RCC 7860 (cell line): ENCODE measurements at regions not wholly inside any gene's neighbourhood (a gene's known extent, or its start where the extent isn't known, plus 50 kb on each side); places are given as distances from the start of the nearest gene placed in this dataset.
"Not testable (repeated sequence)": the region's sequence is repeated elsewhere in the genome, so short reads cannot be mapped to it uniquely, and the experiment has no call there.

Source experiments
- DNase-seq: peaks from one replicate; pipeline ENCODE4 v3.0.0-alpha.2; 2015; ENCODE audit warnings: low spot score
- FAIRE-seq: peaks from 2 replicates; lab custom pipeline; 2012; peaks lifted over from hg19 to GRCh38; lab: Jason Lieb, UNC

DNA sequence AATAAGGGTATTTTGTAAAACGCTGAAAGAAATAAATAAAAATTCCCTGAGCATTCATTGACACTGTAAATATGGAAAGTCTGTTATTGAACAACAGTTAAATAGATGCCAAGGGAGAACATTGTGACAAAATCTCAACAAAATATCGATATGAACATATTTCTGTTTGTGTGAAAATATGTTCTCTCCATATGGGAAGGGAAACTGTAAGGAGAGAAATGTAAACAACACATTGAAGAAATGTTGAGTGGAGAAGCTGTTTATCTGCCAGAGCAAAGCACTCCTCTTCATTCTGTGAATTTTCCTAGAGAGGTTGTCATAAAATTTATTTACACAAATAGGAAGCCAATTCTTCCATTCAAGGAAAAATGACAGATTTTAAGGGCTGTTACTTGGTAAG is 57.1 kb upstream of the EOMES start:
- DNase-seq: no peak
- FAIRE-seq: no peak

DNA sequence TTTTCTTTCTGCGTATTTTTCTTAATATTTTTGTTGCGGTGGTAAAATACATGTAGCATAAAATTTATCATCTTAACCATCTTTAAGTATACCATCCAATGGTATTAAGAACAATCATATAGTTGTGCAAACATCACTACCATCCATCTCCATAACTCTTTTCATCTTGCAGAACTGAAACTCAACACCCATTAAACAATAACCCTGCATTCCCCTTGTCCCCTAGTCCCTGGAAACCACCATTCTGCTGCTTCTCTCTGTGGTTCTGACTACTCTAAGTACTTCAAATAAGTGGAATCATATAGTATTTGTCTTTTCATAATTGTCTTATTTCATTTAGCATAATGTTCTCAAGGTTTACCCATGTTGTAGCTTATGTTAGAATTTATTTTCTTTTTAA is 67.3 kb upstream of the EOMES start:
- DNase-seq (no peak), FAIRE-seq (no peak)

DNA sequence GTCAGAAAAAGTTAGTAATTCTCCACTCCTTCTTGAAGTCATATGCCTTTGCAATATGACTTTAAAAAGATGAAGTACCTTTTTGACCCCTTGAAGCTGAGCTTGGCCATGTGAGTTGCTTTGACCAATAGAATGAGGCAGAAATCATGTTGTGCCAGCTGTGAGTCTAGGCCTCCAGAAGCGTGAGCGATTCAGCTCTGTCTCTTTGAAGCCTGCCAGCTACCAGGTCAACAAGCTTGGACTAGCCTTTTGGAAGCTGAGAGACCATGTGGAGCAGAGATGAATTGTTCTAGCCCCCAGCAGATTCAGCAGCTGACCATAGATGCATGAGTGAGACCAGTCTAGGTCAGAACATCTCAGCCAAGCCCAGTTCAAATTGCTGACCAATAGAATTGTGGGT is 69.8 kb upstream of the EOMES start:
- FAIRE-seq (no peak), DNase-seq (no peak)

DNA sequence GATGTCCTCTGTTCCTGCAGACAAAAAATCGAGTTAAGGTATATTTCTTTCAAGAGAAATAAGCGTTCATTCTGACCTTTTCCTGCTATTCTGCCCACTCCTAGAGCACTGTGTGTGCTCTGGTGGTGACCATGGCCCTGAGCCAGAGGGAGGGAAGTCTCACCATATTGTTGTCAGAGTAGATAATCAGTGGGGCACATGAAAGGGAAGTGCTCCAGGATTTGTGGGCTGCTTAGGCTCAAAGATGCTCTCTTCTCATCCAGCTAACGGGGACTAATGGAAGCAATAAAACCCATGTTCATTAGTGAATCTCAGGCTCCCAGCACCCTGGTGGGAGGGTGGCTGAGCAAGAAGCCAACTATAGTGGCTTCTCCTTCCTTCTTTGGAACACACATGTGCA is 70.7 kb upstream of the EOMES start:
- DNase-seq: no peak
- no peak for FAIRE-seq

DNA sequence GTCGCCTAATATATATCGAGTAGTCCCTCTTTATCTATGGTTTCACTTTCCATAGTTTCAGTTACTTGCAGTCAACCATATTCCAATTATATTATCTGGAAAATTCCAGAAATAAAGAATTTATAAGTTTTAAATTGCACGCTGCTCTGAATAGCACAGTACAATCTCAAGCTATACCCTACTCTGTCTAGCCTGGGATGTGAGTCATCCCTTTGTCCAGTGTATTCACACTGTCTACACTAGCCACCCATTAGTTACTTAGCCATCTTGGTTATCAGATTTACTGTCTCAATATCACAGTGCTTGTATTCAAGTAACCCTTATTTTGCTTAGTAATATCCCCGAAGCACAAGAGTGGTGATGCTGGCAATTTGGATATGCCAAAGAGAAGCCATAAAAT is 72.1 kb upstream of the EOMES start:
- DNase-seq (no peak), FAIRE-seq (no peak)

DNA sequence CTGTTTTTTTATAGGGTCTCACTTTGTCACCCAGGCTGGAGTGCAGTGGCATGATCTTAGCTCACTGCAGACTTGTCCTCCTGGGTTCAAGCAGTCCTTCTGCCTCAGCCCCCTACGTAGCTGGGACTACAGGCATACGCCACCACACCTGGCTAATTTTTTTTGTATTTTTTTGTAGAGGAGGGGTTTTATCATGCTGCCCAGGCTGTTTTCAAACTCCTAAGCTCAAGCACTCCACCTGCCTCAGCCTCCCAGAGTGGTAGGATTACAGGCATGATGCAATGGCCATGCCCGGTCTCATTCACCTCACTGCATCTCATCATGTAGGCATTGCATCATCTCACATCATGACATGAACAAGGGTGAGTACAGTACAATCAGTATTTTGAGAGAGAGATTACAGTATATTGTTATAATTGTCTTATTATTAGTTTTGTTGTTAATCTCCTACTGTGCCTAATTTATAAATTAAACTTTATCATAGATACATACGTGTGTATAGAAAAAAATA is 74.3 kb upstream of the EOMES start:
- no peak for FAIRE-seq
- no peak for DNase-seq

DNA sequence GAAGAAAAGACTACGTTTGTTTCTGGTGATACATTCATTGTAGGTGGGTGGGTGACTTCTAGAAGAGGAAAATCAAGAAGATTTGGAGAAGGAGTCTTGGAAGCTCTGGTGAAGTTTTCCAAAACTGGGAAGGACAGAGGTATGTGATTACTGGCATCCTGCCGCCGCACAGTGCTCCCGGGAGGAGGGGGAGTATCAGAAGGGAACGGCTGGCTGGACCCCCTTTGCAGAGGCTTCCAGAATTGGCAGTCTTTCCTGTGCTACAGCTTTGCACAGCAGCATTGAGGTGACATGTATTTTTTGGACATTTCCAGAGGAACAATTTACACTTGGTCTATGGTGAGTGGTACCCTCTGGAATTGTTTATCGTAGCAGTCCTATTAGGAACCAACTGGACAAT is 75.7 kb upstream of the EOMES start:
- DNase-seq: no peak
- no peak for FAIRE-seq

DNA sequence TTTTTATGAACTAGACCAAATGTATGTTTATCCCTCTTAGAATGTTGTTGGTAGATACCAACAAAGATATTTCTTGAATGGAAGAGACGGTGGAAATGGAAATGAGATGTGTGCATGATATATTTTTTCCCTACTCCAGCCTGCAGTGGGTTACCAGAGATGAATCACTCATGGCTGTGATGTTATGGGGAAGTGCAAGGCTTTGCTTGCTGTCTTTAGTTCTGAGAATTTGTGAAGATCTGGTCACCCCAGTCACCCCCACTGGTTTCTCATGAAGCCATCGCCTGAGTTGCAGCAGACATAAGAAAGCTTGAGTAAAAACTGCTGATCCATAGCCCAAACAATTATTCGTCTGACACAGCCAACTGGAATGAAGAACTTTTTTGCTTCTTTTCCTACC is 78.1 kb upstream of the EOMES start:
- DNase-seq: no peak
- no peak for FAIRE-seq

DNA sequence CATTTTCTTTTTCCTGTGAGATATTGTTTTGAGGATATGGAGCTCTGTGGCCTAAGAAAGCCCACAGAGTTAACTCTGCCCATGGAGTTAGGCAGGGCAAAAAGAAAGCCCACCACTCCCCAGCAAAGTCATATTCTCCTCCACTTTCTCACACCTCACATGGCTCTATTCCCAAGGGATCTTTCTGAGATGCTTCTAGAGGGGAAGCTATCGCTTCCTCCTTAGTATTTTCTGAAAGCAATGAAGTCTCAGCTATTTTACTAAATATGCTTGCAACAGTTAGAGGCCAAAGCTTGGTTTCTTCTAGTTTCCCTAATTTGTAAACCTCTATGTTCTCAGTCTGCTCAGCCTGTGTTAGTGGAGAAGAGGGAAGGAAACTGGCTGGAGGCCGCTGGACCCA is 80.3 kb upstream of the EOMES start:
- FAIRE-seq: no peak
- no peak for DNase-seq

DNA sequence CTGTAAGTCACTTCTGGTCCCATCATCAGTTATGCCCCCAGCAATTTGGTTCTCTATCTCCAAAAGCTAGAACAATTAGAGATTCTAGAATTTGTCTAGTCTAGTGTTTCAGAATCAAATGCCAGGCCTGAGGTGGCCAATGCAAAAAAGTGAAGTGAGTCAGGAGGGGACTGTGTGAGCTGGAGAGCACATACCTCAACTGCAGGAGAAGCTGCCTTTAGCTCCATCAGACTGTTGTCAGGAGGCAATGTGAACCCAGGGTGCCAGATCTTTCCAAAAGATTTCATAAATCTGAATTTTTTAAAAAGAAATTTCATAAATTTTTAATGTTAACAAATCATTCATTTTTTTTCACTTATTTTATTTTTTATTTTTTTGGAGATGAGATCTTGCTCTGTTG is 80.7 kb upstream of the EOMES start:
- no peak for FAIRE-seq

DNA sequence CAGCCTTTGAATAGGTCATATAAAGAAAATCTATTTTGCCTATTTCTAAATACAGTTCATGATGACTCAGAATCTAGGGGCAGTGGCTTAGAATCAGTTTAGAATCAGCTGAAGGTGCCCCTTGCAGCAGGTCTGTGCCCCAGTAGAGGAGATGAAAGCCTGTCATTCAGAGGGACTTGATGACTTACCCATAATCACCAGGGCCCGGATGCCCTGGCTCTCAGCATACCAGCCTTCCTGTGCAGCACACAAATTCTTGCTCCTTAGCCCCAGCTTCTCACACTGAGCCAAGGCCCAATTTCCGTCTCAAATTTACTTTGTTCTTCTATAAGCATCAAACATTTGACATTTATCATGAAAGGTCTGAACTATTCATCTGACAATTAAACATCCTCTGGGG is 83.2 kb upstream of the EOMES start:
- DNase-seq (no peak), FAIRE-seq (no peak)

More for the DNA sequence above, 80.7 kb upstream of the EOMES start:
- DNase-seq: no peak

DNA sequence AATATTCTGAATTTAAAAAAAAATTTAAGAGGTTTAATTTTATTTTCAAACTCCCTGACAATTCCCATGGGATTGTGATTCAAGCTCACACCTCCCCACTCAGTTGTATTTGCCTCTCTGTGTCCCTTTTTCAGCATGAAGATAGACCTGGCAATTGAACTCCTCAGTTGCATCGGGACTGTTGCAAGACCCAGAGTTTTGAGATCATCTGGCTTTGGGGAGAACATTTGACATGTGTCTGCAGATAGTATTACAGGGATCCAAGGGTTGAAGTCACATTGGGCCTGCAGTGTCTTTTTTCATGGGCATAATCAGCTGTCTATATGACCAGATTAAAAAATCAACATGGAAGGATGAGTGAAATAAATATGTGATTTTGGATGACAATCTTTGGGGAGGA is 91.1 kb upstream of the EOMES start:
- no peak for FAIRE-seq
- no peak for DNase-seq

DNA sequence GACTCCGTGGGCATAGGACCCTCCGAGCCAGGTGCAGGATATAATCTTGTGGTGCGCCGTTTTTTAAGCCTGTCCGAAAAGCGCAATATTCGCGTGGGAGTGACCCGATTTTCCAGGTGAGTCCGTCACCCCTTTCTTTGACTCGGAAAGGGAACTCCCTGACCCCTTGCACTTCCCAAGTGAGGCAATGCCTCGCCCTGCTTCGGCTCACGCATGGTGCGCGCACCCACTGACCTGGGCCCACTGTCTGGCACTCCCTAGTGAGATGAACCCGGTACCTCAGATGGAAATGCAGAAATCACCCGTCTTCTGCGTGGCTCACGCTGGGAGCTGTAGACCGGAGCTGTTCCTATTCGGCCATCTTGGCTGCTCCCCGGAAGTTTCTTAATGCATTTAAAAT is 99.5 kb upstream of the EOMES start:
- not testable (repeated sequence) for FAIRE-seq, DNase-seq

DNA sequence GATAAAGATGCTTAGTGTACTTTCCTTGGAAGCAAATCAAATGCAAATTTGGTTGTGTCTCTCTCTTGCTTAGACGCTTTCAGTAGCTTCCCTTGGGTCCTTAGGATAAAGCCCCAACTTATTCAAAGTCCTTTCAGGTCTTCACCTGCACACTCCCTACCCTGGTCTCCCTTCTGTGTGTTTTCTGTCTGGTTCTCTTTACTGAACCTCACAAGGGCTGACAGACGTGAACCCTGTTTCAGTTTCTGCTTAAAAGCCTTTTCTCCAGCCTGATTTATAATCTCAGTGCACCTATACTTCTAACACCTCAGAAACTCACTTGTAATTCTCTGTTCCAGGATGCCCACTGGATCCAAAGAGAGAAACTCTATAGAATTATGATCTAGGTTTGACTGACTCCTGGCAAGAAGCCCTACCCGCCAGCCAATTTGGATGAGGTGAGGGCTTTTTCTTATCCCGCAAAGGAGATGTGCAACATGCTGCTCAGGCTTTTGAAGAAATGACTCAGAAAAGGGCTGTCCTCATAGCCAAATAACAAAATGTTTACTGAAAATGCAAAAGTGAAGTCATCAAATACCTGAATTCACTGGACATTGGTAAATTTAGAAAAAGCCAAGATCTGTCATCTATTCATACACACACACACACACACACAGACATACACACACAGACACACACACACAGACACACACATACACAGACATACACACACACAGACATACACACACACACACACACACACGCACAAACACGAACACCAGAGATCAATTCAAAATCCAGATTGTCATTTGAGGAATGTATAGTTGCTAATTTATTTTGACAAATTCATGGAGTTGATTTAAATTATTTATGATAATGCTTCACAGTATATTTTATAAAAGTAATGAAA is 102.4 kb upstream of the EOMES start:
- FAIRE-seq (no peak), DNase-seq (no peak)

DNA sequence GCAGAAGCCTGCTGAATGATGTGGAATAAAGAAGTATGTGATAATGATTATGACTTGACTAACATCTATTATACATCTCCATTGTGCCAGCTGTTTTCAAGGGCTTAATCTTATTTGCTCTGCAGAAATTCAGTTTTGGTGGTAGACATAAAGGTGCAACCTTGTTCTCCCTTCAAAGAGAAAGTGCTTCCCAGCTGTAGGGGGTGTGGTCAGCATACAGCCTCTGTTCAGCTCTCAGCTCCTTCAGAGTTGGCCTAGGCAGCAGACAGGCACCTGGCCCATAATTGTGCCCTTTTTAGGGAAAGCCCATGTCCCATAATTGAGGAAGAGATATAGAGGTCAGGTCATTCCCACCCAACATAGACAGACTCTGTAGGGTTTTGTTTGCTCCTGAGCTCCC is 104.3 kb upstream of the EOMES start:
- DNase-seq (no peak), FAIRE-seq (no peak)

DNA sequence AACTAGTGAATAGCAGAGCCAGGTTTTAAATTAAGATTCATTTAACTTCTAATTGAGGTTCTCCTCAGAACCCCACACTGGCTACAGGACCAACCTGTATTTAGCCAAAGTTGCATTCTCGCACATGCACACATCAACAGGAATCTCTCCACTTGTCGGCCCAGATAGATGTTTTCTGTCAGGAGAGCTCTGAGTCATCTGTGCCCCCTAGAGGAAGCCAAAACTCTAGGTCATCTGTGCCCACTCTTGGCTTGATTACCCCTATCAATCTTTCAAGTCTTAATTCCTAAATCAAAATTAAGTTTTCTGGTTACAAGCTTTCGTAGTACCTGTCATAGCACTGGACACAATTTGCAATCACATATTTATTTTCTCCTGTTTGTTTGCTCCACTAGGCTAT is 104.9 kb upstream of the EOMES start:
- FAIRE-seq: no peak
- DNase-seq: no peak

DNA sequence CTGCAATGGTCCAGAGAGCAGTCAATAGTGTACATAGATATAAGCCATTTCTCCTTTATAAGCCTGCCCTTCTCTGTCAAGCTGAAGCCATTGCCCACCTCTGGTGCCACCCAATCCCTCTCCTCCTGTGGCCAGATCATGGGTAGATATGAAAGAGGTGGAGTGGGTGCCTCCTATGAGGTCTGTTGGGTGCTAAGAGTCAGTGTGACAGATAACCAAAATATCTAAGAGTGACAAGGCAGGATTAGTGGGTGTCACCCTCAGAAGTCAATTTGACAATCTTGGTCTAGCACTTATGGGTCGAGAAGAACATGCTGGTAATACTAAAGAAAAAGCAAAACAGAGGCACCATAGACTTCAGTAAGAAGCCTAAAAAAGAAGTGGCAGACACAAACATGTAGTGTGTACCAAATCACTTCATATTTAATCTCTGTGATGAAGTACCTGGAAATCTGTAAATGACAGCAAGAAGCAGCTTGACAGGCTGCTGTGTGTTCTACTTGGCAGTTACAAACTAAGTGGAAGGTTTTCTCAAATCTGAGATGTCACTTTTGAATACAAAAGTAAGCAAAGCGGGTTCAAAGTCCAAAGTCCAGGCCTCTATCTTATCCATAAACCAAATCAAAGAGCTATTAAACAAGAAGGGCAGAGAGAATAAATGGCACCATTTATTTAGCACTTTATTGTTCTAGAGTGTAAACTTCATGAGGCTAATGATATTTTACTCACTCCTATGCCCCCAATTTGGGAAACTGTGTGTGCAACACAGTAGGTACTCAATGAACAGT is 118.9 kb upstream of the EOMES start:
- FAIRE-seq (no peak), DNase-seq (no peak)

DNA sequence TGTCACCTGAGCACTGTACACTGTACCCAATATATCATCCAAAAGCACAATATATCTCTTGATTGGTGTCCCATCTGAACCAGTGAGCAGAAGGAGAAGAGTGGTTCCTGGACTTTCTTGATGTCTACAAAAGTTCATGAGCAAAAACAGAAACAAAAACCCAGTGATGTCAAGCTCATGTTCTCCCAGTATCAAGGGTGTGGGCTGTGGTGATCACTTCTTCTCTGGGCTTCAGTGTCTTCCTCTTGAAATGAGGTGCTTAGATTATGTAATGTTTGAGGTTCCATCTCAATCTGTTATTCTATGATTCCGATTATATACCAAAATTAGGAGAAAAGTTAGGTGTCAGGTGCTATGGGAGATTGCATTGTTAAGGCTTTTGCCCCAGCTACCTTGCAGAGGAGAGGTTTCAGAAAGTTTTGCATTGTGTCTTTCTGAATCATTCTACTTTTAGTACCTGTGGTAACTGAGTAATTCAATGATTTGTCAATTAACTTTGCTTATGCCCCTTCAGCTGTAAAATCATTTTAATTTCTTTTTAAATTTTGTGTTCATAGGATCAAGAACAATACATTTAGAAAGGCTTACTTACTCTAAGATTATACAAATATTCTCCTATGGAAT is 122.0 kb upstream of the EOMES start:
- no peak for DNase-seq
- no peak for FAIRE-seq

DNA sequence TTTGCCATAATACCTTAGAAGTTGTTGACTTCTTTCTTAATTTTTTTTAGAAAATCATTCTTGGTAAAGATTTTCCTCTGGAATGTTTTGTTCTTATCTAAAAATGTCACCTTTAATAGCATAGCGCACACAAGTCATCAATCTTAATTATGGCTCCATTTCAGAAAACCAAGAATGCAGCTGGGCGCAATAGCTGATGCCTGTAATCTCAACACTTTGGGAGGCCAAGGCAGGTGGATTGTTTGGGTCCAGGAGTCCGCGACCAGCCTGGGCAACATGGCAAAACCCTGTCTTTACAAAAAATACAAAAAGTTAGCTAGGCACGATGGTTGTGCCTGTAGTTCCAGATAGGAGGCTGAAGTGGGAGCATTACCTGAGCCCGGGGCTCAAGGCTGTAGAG is 125.6 kb upstream of the EOMES start:
- no peak for FAIRE-seq
- no peak for DNase-seq

DNA sequence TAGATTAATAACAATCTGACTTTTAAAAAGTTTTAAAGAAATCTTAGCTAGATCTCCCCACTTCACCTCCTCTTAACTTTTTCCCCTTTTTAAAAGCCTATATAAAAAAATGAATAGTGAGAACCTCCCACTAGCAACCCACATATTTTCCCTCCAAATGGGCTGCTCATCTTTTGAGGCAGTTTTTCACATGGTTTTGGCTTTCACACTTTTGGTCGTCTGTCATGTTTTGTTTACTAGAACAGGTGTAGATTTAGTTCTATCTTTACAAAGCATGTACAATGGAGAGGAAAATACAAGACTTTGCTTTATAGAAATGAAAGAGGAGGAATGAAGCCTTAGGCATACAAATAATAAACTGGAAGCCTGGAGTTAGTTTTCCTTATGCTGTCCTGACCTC is 126.7 kb upstream of the EOMES start:
- FAIRE-seq (no peak), DNase-seq (no peak)

DNA sequence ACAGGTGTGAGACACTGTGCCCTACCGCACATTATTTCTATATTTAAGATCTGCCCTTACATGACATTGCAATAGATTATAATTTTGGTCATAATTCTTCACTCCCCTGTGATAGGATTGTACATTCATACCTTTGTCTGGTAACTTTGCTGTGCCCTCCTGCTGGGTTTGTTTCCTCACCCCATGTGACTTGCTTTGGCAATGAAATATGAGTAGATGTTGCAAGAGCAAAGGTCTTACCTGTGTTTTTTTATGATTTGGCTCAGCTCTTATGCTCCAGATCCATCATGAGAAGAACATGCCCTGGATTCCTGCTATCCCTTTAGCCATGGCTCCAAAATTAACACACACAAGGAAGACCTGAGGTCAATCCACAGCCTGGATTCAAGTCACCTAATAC is 137.7 kb upstream of the EOMES start:
- FAIRE-seq: no peak
- DNase-seq: no peak
